Peyer's patch (tissue), 4 donors: ENCODE measurements at regions not wholly inside any gene's neighbourhood (a gene's known extent, or its start where the extent isn't known, plus 50 kb on each side); places are given as distances from the start of the nearest gene placed in this dataset.

ENCODE experiments used
- CTCF ChIP-seq, 6 experiments: fragments of 450-650 bp in 4 of 6; fragments of 200-600 bp in 2 of 6; sonication (generic) in 1 of 6; IDR thresholded peaks; one replicate each; pipeline ENCODE4 v1.5.1; 2017 to 2019; ENCODE audit warnings: antibody characterized with exemption in 6 of 6, mild to moderate bottlenecking in 3 of 6, moderate library complexity in 1 of 6
- POLR2A ChIP-seq, 2 donors: fragments of 450-650 bp; IDR thresholded peaks; one replicate each; pipeline ENCODE4 v1.5.1; 2017; ENCODE audit warnings: antibody characterized with exemption in 2 of 2, mild to moderate bottlenecking in 2 of 2, moderate library complexity in 2 of 2

GRCh38 chr9:32072570-32072969 is 311.9 kb upstream of the ACO1 start:
- TF ChIP-seq CTCF (IDR thresholded peaks at IDR 0.05) (no peak), POLR2A (IDR thresholded peaks at IDR 0.05) (no peak)
